Panc1 (cell line): ENCODE measurements at regions not wholly inside any gene's neighbourhood (a gene's known extent, or its start where the extent isn't known, plus 50 kb on each side); places are given as distances from the start of the nearest gene placed in this dataset.

Experiments used
- POLR2AphosphoS5 ChIP-seq: IDR thresholded peaks from 2 replicates; pipeline ENCODE4 v1.6.1; 2012; ENCODE audit warnings: mild to moderate bottlenecking, low read depth, low read length, moderate library complexity
- TF ChIP-seq, protein P1 (sequence below): fragments of 450-650 bp; IDR thresholded peaks from 2 replicates; pipeline ENCODE4 v1.5.1; 2017; ENCODE audit warnings: mild to moderate bottlenecking

DNA sequence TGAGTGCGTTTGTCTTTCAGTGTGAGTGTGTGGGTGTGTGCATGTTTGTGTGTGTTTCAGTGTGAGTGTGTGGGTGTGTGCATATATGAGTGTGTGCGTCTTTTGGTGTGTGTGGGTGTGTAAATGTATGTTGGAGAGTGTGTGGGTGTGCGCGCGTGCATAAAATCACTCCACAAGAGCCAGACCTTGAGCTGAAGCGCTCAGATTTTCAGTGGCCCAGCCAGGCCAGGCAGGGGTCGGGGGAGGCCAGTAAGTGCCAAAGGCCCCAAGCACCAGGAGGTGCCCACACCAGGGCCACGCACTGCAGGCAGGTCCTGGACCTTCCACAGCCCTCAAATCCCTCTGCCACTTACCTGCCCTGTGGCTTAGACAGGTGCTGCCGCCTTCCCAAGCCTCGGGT is 184.0 kb downstream of the SOX9 start:
- TF ChIP-seq, protein P1, sequence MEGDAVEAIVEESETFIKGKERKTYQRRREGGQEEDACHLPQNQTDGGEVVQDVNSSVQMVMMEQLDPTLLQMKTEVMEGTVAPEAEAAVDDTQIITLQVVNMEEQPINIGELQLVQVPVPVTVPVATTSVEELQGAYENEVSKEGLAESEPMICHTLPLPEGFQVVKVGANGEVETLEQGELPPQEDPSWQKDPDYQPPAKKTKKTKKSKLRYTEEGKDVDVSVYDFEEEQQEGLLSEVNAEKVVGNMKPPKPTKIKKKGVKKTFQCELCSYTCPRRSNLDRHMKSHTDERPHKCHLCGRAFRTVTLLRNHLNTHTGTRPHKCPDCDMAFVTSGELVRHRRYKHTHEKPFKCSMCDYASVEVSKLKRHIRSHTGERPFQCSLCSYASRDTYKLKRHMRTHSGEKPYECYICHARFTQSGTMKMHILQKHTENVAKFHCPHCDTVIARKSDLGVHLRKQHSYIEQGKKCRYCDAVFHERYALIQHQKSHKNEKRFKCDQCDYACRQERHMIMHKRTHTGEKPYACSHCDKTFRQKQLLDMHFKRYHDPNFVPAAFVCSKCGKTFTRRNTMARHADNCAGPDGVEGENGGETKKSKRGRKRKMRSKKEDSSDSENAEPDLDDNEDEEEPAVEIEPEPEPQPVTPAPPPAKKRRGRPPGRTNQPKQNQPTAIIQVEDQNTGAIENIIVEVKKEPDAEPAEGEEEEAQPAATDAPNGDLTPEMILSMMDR: no peak
- no peak for TF ChIP-seq POLR2AphosphoS5
